ENCODE measurements at regions not wholly inside any gene's neighbourhood (a gene's known extent, or its start where the extent isn't known, plus 50 kb on each side); places are given as distances from the start of the nearest gene placed in this dataset.

DNA sequence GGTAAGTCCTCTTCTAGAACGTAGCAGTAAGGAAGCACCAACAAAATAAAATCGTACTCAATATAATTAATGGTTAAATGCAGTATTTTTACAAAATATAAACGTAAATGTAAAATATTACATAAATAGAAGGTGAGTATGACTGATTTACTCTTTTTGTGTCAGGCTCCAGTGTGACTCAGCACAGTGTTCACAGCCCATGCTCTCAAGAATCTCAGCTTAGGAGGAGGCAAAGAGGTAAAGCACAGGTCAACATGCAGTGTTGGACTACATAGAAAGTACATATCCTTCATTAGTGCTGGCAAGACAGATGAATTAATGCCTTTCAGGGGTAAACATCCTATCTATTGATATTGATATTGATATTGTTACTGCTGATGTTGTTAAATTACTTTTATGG, 2050.6 kb upstream of the RAG2 start:
- TF ChIP-seq POLR2A (IDR thresholded peaks at IDR 0.05; ENCODE audit: low read length) (no peak), GATA1 (IDR thresholded peaks at IDR 0.05; ENCODE audit: low read depth, low read length) (no peak)
